GM12872 (cell line): ENCODE measurements at regions not wholly inside any gene's neighbourhood (a gene's known extent, or its start where the extent isn't known, plus 50 kb on each side); places are given as distances from the start of the nearest gene placed in this dataset.

ENCODE experiments used
- TF ChIP-seq, protein P1 (sequence below): IDR thresholded peaks from 3 replicates; pipeline ENCODE4 v1.5.1; 2011; ENCODE audit warnings: low read depth, mild to moderate bottlenecking, low read length, moderate library complexity; ENCODE audit not compliant: insufficient read depth

- TF ChIP-seq, protein P1, sequence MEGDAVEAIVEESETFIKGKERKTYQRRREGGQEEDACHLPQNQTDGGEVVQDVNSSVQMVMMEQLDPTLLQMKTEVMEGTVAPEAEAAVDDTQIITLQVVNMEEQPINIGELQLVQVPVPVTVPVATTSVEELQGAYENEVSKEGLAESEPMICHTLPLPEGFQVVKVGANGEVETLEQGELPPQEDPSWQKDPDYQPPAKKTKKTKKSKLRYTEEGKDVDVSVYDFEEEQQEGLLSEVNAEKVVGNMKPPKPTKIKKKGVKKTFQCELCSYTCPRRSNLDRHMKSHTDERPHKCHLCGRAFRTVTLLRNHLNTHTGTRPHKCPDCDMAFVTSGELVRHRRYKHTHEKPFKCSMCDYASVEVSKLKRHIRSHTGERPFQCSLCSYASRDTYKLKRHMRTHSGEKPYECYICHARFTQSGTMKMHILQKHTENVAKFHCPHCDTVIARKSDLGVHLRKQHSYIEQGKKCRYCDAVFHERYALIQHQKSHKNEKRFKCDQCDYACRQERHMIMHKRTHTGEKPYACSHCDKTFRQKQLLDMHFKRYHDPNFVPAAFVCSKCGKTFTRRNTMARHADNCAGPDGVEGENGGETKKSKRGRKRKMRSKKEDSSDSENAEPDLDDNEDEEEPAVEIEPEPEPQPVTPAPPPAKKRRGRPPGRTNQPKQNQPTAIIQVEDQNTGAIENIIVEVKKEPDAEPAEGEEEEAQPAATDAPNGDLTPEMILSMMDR, result no peak
These were observed 336.8 kb upstream of the CHRM3 start for GRCh38 chr1:239049571-239049970.

GRCh38 chr1:239044829-239045228 lies 341.5 kb upstream of the CHRM3 start:
- TF ChIP-seq, protein P1, result no peak

- TF ChIP-seq, protein P1, result no peak
These were observed 345.8 kb upstream of the CHRM3 start for GRCh38 chr1:239040523-239040922.

DNA sequence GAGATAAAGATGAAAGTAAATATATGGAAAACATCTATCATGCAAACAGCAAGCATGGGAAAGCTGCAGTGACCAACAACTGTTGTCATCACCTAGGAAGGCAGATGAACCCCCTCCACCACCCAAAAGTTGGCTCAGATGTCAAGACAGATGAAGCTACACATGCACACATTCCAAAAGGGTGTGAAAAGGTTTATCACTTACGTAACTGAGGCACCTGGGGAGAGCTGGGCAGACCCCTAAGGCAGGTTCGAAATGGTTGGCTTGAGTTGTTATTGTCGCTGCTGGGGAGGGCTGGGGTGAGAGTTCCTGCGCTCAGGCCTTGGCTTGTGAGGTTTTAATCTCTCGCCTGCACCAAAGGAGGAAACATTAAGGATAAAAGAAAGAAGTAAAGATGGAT lies 355.1 kb upstream of the CHRM3 start:
- TF ChIP-seq, protein P1, result no peak

DNA sequence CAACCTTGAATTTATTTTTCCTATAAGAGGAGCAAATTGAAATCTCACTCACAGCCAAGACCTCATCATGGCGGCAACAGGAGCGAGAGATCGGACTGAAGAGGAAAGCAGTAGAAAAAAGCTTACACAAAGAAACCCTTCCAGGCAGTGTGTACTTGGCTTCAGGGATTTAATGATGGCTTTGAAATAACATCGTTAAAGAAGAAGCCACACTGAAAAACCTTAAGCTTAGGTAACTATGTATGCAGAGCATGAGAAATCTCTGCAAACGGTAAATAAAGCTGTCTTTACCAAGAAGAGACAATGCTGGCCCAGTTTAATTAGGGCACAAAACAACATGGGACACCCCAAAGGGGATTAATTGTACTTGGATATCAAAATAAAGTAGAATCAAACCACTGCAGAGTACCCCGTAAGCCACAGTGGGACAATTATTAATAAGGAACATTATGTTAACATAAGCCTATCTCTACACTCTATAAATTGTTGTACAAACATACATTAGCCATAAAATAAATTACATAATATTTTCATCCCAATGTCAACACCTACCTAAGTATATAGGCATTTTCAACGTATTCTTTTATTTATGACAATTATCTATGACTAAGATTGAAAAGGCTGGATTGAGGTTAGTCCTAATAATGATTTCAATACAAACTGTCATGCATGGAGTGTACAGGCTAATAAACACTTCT lies 360.2 kb upstream of the CHRM3 start:
- TF ChIP-seq, protein P1, result no peak

DNA sequence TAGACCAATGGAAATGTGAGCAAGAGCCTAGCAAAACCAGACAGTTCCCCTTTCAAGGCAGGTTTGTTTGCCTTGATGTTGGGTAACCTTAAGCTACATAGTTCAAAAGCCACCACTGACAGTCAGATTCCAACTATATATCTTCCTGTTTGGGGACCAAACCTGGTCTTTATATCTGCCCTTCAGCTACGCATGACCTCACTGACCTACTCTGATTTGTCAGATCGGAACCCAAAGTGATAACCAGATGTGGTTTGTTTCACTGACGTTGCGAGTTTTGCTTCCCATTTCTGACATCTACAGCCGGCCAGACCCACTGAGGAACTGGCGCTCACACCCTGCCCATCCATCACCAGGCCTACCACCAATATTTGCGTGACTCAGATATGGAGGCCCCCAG lies 361.1 kb upstream of the CHRM3 start:
- TF ChIP-seq, protein P1, result no peak

- TF ChIP-seq, protein P1, result no peak
These were observed 362.5 kb upstream of the CHRM3 start for GRCh38 chr1:239023732-239024360.
